ENCODE measurements at regions not wholly inside any gene's neighbourhood (a gene's known extent, or its start where the extent isn't known, plus 50 kb on each side); places are given as distances from the start of the nearest gene placed in this dataset.
"Not testable (repeated sequence)": the region's sequence is repeated elsewhere in the genome, so short reads cannot be mapped to it uniquely, and the experiment has no call there.

GRCh38 chrX:66961665-66962064 is 322.8 kb upstream of the EDA2R start:
- no peaks in the 10 kb centered on the region for H3K27me3 Mint-ChIP-seq (ENCODE audit: low read depth)
- H3K9me3 Mint-ChIP-seq: peaks cover 10% of the 10 kb centered on the region
- ATAC-seq (no peak), DNase-seq (no peak)
- H3K4me3 Mint-ChIP-seq: no peak overlapping the region
- H3K4me1 Mint-ChIP-seq (ENCODE audit: low read depth): no peaks in the 10 kb centered on the region
- H3K36me3 Mint-ChIP-seq (ENCODE audit: insufficient read depth): no peaks in the 10 kb centered on the region

GRCh38 chrX:66931713-66932112 is 292.8 kb upstream of the EDA2R start:
- no peak for ATAC-seq
- H3K27me3 Mint-ChIP-seq (ENCODE audit: low read depth): no peaks in the 10 kb centered on the region

GRCh38 chrX:66930516-66930915 is 291.6 kb upstream of the EDA2R start:
- H3K9me3 Mint-ChIP-seq; H3K27me3 Mint-ChIP-seq (ENCODE audit: low read depth); H3K4me1 Mint-ChIP-seq (ENCODE audit: low read depth); H3K36me3 Mint-ChIP-seq (ENCODE audit: insufficient read depth); ATAC-seq; H3K4me3 Mint-ChIP-seq; DNase-seq: not testable (repeated sequence)

More at GRCh38 chrX:66931713-66932112, 292.8 kb upstream of the EDA2R start:
- Mint-ChIP-seq H3K9me3 (peaks cover 8% of the 10 kb centered on the region), H3K4me3 (no peak overlapping the region), H3K4me1 (ENCODE audit: low read depth) (no peaks in the 10 kb centered on the region), H3K36me3 (ENCODE audit: insufficient read depth) (no peaks in the 10 kb centered on the region)
- DNase-seq: no peak

GRCh38 chrX:66920296-66920695 is 281.4 kb upstream of the EDA2R start:
- ATAC-seq (no peak), DNase-seq (no peak)
- Mint-ChIP-seq H3K4me3 (no peak overlapping the region), H3K9me3 (no peaks in the 10 kb centered on the region), H3K36me3 (ENCODE audit: insufficient read depth) (no peaks in the 10 kb centered on the region), H3K4me1 (ENCODE audit: low read depth) (no peaks in the 10 kb centered on the region), H3K27me3 (ENCODE audit: low read depth) (no peaks in the 10 kb centered on the region)

- no peaks in the 10 kb centered on the region for H3K9me3 Mint-ChIP-seq
- DNase-seq (no peak), ATAC-seq (no peak)
- H3K27me3 Mint-ChIP-seq (ENCODE audit: low read depth): peaks cover 2% of the 10 kb centered on the region
- no peak overlapping the region for H3K4me3 Mint-ChIP-seq
- no peaks in the 10 kb centered on the region for H3K4me1 Mint-ChIP-seq (ENCODE audit: low read depth)
- H3K36me3 Mint-ChIP-seq (ENCODE audit: insufficient read depth): no peaks in the 10 kb centered on the region
Measured at GRCh38 chrX:66919280-66919832, 280.5 kb upstream of the EDA2R start.

- Mint-ChIP-seq H3K4me1 (ENCODE audit: low read depth) (no peaks in the 10 kb centered on the region), H3K9me3 (no peaks in the 10 kb centered on the region), H3K27me3 (ENCODE audit: low read depth) (peaks cover 2% of the 10 kb centered on the region), H3K4me3 (no peak overlapping the region), H3K36me3 (ENCODE audit: insufficient read depth) (no peaks in the 10 kb centered on the region)
- no peak for ATAC-seq
- DNase-seq: no peak
Measured at GRCh38 chrX:66918511-66918910, 279.6 kb upstream of the EDA2R start.

GRCh38 chrX:66915893-66916292 is 277.0 kb upstream of the EDA2R start:
- Mint-ChIP-seq H3K4me3 (no peak overlapping the region), H3K36me3 (ENCODE audit: insufficient read depth) (no peaks in the 10 kb centered on the region), H3K4me1 (ENCODE audit: low read depth) (no peaks in the 10 kb centered on the region), H3K27me3 (ENCODE audit: low read depth) (peaks cover 5% of the 10 kb centered on the region), H3K9me3 (no peaks in the 10 kb centered on the region)
- DNase-seq (no peak), ATAC-seq (no peak)

- no peaks in the 10 kb centered on the region for H3K9me3 Mint-ChIP-seq
- H3K36me3 Mint-ChIP-seq (ENCODE audit: insufficient read depth): no peaks in the 10 kb centered on the region
- DNase-seq (no peak), ATAC-seq (no peak)
- peaks cover 5% of the 10 kb centered on the region for H3K27me3 Mint-ChIP-seq (ENCODE audit: low read depth)
- no peaks in the 10 kb centered on the region for H3K4me1 Mint-ChIP-seq (ENCODE audit: low read depth)
- no peak overlapping the region for H3K4me3 Mint-ChIP-seq
Measured at GRCh38 chrX:66914080-66914479, 275.2 kb upstream of the EDA2R start.

- ATAC-seq (no peak), DNase-seq (no peak)
- H3K4me1 Mint-ChIP-seq (ENCODE audit: low read depth): no peaks in the 10 kb centered on the region
- no peak overlapping the region for H3K4me3 Mint-ChIP-seq
- H3K27me3 Mint-ChIP-seq (ENCODE audit: low read depth): peaks cover 5% of the 10 kb centered on the region
- no peaks in the 10 kb centered on the region for H3K9me3 Mint-ChIP-seq
- no peaks in the 10 kb centered on the region for H3K36me3 Mint-ChIP-seq (ENCODE audit: insufficient read depth)
Measured at GRCh38 chrX:66912417-66912816, 273.5 kb upstream of the EDA2R start.

- no peak for ATAC-seq
- no peaks in the 10 kb centered on the region for H3K4me1 Mint-ChIP-seq (ENCODE audit: low read depth)
- no peak for DNase-seq
- no peaks in the 10 kb centered on the region for H3K27me3 Mint-ChIP-seq (ENCODE audit: low read depth)
- no peaks in the 10 kb centered on the region for H3K36me3 Mint-ChIP-seq (ENCODE audit: insufficient read depth)
- no peak overlapping the region for H3K4me3 Mint-ChIP-seq
- no peaks in the 10 kb centered on the region for H3K9me3 Mint-ChIP-seq
Measured at GRCh38 chrX:66902081-66902480, 263.2 kb upstream of the EDA2R start.

GRCh38 chrX:66900886-66901285 is 262.0 kb upstream of the EDA2R start:
- ATAC-seq (no peak), DNase-seq (no peak)
- Mint-ChIP-seq H3K27me3 (ENCODE audit: low read depth) (no peaks in the 10 kb centered on the region), H3K4me3 (no peak overlapping the region), H3K36me3 (ENCODE audit: insufficient read depth) (no peaks in the 10 kb centered on the region), H3K4me1 (ENCODE audit: low read depth) (no peaks in the 10 kb centered on the region), H3K9me3 (no peaks in the 10 kb centered on the region)

- H3K4me1 Mint-ChIP-seq (ENCODE audit: low read depth): no peaks in the 10 kb centered on the region
- ATAC-seq (no peak), DNase-seq (no peak)
- no peaks in the 10 kb centered on the region for H3K9me3 Mint-ChIP-seq
- no peaks in the 10 kb centered on the region for H3K27me3 Mint-ChIP-seq (ENCODE audit: low read depth)
- H3K4me3 Mint-ChIP-seq: no peak overlapping the region
- H3K36me3 Mint-ChIP-seq (ENCODE audit: insufficient read depth): no peaks in the 10 kb centered on the region
Measured at GRCh38 chrX:66892004-66892403, 253.1 kb upstream of the EDA2R start.

GRCh38 chrX:66889418-66889817 is 250.5 kb upstream of the EDA2R start:
- ATAC-seq (no peak), DNase-seq (no peak)
- Mint-ChIP-seq H3K4me3 (no peak overlapping the region), H3K4me1 (ENCODE audit: low read depth) (no peaks in the 10 kb centered on the region), H3K36me3 (ENCODE audit: insufficient read depth) (no peaks in the 10 kb centered on the region), H3K27me3 (ENCODE audit: low read depth) (no peaks in the 10 kb centered on the region), H3K9me3 (no peaks in the 10 kb centered on the region)

GRCh38 chrX:66882101-66882500 is 243.2 kb upstream of the EDA2R start:
- DNase-seq (no peak), ATAC-seq (no peak)
- Mint-ChIP-seq H3K4me3 (no peak overlapping the region), H3K27me3 (ENCODE audit: low read depth) (no peaks in the 10 kb centered on the region), H3K36me3 (ENCODE audit: insufficient read depth) (no peaks in the 10 kb centered on the region), H3K9me3 (no peaks in the 10 kb centered on the region), H3K4me1 (ENCODE audit: low read depth) (no peaks in the 10 kb centered on the region)

- no peaks in the 10 kb centered on the region for H3K9me3 Mint-ChIP-seq
- no peaks in the 10 kb centered on the region for H3K27me3 Mint-ChIP-seq (ENCODE audit: low read depth)
- H3K4me3 Mint-ChIP-seq: no peak overlapping the region
- no peak for ATAC-seq
- no peaks in the 10 kb centered on the region for H3K36me3 Mint-ChIP-seq (ENCODE audit: insufficient read depth)
- no peaks in the 10 kb centered on the region for H3K4me1 Mint-ChIP-seq (ENCODE audit: low read depth)
- no peak for DNase-seq
Measured at GRCh38 chrX:66876776-66877175, 237.9 kb upstream of the EDA2R start.

GRCh38 chrX:66872771-66873170 is 233.9 kb upstream of the EDA2R start:
- DNase-seq (no peak), ATAC-seq (no peak)
- H3K9me3 Mint-ChIP-seq: no peaks in the 10 kb centered on the region
- no peaks in the 10 kb centered on the region for H3K36me3 Mint-ChIP-seq (ENCODE audit: insufficient read depth)
- no peaks in the 10 kb centered on the region for H3K27me3 Mint-ChIP-seq (ENCODE audit: low read depth)
- no peak overlapping the region for H3K4me3 Mint-ChIP-seq
- H3K4me1 Mint-ChIP-seq (ENCODE audit: low read depth): no peaks in the 10 kb centered on the region
